AG09319 (cell line): ENCODE measurements at regions not wholly inside any gene's neighbourhood (a gene's known extent, or its start where the extent isn't known, plus 50 kb on each side); places are given as distances from the start of the nearest gene placed in this dataset.

Source experiments
- DNase-seq: peaks from one replicate; pipeline ENCODE4 v3.0.0-alpha.2; 2010; ENCODE audit warnings: low read depth; ENCODE audit errors: extremely low read depth
- TF ChIP-seq, protein P1 (sequence below): IDR thresholded peaks from 2 replicates; pipeline ENCODE4 v1.5.1; 2011; ENCODE audit warnings: low read depth, mild to moderate bottlenecking, inconsistent platforms, low read length, moderate library complexity

GRCh38 chr21:36567216-36567885, 87.4 kb upstream of the CLDN14 start:
- no peak for DNase-seq
- TF ChIP-seq, protein P1, sequence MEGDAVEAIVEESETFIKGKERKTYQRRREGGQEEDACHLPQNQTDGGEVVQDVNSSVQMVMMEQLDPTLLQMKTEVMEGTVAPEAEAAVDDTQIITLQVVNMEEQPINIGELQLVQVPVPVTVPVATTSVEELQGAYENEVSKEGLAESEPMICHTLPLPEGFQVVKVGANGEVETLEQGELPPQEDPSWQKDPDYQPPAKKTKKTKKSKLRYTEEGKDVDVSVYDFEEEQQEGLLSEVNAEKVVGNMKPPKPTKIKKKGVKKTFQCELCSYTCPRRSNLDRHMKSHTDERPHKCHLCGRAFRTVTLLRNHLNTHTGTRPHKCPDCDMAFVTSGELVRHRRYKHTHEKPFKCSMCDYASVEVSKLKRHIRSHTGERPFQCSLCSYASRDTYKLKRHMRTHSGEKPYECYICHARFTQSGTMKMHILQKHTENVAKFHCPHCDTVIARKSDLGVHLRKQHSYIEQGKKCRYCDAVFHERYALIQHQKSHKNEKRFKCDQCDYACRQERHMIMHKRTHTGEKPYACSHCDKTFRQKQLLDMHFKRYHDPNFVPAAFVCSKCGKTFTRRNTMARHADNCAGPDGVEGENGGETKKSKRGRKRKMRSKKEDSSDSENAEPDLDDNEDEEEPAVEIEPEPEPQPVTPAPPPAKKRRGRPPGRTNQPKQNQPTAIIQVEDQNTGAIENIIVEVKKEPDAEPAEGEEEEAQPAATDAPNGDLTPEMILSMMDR = no peak

DNA sequence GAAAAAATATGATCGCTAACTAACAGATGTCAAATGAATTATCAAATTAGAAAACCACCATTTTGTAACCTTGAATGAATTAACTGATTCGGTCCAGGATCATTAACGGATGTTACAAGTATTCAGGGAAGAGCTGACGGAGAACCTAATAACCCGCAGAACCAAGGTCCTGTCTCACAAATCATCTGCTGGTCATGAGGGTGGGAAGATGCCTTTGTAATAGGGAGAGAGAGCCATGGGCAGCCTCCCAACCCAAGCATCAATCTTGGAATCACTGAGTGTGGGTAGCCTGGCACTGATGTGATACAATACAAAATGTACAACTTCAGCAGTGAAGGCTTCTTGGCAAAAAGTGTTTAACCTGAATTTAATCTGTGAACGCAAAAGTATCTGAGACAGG, 89.6 kb upstream of the CLDN14 start:
- DNase-seq = no peak

DNA sequence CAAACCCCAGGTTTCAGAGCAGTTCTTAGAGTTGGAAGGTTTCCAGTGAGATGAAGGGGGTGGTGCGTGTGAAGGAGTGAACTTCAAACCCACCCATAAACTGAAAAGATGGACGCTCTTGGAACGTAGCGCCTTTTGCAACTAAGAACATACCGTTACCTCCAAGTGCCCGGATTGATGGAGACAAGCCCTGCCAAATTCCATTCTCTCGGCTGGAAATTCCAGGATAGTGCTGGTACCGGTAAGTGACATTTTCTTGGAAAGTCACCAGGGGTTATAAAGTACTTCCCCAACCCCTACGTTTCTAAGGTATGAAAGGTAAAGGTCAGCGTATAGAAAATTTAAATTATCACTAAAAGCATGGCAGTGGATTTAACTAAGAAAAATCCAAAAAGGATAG, 91.6 kb upstream of the CLDN14 start:
- TF ChIP-seq, protein P1 = no peak
- no peak for DNase-seq

More for the DNA sequence above, 89.6 kb upstream of the CLDN14 start:
- TF ChIP-seq, protein P1 = no peak

DNA sequence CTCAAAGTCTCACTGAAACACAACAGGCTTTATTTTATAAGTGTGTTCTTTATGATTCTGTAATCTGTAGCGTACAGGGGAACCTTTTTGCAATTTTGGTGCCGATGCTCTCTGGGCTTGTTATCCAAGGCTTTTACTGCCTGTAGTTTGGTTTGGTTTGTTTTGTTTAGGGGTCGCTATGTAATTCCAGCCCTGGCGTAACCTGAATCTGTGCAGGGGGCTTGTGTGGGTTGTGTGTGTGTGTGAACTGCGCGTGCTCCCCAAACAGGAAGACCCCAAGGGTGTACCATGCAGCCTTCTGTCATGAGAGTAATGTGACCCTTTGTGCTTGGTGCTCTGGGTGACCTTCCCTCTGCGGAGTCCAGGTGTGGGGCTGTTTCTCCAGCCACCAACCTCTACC, 92.1 kb upstream of the CLDN14 start:
- DNase-seq = no peak
- TF ChIP-seq, protein P1 = no peak

- DNase-seq = no peak
- TF ChIP-seq, protein P1 = no peak
These were observed 95.4 kb upstream of the CLDN14 start for GRCh38 chr21:36575306-36575705.

DNA sequence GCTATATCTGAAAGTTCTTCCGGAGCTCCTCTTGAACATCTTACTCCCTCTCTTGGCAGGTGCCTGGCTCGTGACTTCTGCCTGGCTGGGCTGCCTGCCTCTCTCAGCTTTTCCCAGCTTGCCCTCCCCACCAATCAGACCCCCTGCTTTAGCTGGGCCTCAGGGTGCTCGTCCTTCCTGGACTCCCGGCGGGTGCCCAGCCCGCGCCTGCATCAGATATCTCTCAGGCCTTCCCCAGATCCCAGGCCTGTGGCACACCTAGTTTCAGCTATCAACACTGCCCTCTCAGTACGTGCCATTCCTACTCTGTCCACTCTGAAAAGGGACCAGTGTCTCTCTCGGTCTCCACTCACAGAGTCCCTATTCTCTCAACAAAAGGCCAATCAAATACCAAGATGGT, 96.5 kb upstream of the CLDN14 start:
- DNase-seq = no peak
- TF ChIP-seq, protein P1 = no peak

DNA sequence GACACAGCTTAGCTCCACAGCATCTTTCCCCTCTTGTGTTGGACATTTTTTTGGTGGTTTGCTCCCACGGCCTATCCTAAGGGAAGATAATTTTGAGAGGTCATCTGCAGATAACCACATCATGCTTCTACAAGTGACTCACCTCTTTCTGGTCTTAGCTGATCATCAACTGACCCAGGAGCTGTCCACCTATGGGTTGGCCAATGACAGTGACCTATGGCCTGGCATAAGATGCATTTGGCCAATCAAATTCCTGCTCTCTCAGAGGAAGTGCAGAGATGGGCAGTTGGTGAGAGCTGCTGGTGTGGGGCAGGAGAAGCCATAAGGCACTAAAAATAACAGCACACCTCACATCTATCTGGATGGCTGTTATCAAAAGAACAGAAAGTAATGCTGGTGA, 100.0 kb upstream of the CLDN14 start:
- TF ChIP-seq, protein P1 = no peak
- no peak for DNase-seq
